Fibroblast of lung (primary cell): ENCODE measurements at regions not wholly inside any gene's neighbourhood (a gene's known extent, or its start where the extent isn't known, plus 50 kb on each side); places are given as distances from the start of the nearest gene placed in this dataset.

ENCODE experiments used
- EZH2 ChIP-seq: IDR thresholded peaks from 2 replicates; pipeline ENCODE4 v1.5.1; 2012; ENCODE audit warnings: low read length, control low read depth, mild to moderate bottlenecking; ENCODE audit errors: missing control alignments
- TF ChIP-seq, protein P1 (sequence below), 2 donors: IDR thresholded peaks in 1 of 2; conservative IDR thresholded peaks in 1 of 2; 1 replicate in 1 of 2; 2 replicates in 1 of 2; pipeline ENCODE4 v1.5.1; 2011 to 2012; ENCODE audit warnings: low read length in 2 of 2, control low read depth in 1 of 2, inconsistent platforms in 1 of 2, low read depth in 1 of 2, mild to moderate bottlenecking in 1 of 2

DNA sequence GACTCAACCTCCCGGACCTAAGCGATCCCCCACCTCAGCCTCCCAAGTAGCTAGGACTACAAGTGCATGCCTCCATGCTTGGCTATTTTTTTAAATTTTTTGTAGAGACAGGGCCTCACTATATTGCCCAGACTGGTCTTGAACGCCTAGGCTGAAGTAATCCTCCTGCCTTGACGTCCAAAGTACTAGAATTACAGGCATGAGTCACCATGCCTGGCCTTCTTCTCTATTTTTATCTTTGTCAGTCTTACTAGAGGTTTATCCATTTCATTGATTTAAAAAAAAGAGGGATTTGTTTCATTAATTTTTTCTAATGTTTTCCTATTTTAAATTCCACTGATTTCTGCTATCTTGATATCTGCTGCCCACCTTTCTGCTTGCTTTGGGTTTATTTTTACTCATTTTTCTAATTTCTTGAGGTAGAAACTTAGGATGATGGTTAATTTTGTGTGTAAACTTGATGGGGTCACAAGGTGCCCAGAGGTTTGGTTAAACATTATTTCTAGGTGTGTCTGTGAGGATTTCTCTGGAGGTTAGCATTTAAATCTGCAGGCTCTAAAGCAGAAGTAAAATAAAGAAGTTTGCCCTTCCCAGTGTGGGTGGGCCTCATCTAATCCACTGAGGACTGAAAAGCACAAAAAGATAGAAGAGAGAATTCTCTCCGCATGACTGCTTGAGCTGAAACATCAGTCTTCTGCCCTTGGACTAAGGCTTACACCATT lies 116.2 kb upstream of the DCLK2 start:
- TF ChIP-seq EZH2: no peak
- TF ChIP-seq, protein P1, sequence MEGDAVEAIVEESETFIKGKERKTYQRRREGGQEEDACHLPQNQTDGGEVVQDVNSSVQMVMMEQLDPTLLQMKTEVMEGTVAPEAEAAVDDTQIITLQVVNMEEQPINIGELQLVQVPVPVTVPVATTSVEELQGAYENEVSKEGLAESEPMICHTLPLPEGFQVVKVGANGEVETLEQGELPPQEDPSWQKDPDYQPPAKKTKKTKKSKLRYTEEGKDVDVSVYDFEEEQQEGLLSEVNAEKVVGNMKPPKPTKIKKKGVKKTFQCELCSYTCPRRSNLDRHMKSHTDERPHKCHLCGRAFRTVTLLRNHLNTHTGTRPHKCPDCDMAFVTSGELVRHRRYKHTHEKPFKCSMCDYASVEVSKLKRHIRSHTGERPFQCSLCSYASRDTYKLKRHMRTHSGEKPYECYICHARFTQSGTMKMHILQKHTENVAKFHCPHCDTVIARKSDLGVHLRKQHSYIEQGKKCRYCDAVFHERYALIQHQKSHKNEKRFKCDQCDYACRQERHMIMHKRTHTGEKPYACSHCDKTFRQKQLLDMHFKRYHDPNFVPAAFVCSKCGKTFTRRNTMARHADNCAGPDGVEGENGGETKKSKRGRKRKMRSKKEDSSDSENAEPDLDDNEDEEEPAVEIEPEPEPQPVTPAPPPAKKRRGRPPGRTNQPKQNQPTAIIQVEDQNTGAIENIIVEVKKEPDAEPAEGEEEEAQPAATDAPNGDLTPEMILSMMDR (conservative IDR thresholded peaks at IDR 0.05 in 1 of 2, IDR thresholded peaks at IDR 0.05 in 1 of 2; ENCODE audit: low read depth in 1 of 2, low read length in 2 of 2): no peak
